GM23338 (cell line): ENCODE measurements at regions not wholly inside any gene's neighbourhood (a gene's known extent, or its start where the extent isn't known, plus 50 kb on each side); places are given as distances from the start of the nearest gene placed in this dataset.

ENCODE experiments used
- ATAC-seq: fragments of 200-7000 bp; cut with Tn5 transposase; 3 replicates; pipeline ENCODE4 v1.9.1; 2020
- DNase-seq: peaks from one replicate; pipeline ENCODE4 v3.0.0-alpha.2; 2015; ENCODE audit warnings: low spot score
- H2AFZ ChIP-seq: fragments of 200-600 bp; sonication (generic); 2 replicates; pipeline ENCODE4 v1.8.0; 2016; ENCODE audit warnings: antibody characterized with exemption, mild to moderate bottlenecking, moderate library complexity
- H3F3A ChIP-seq: fragments of 200-600 bp; sonication (generic); replicated peaks from 2 replicates; pipeline ENCODE4 v1.8.0; 2017; ENCODE audit warnings: antibody characterized with exemption, mixed run types, low read depth
- H3K27ac ChIP-seq: fragments of 200-600 bp; sonication (generic); 2 replicates; pipeline ENCODE4 v1.6.1; 2016; ENCODE audit warnings: low read depth
- H3K27me3 ChIP-seq: fragments of 200-600 bp; sonication (generic); 2 replicates; pipeline ENCODE4 v1.8.0; 2016; ENCODE audit warnings: mild to moderate bottlenecking, mixed run types, moderate library complexity; ENCODE audit not compliant: insufficient read depth
- H3K36me3 ChIP-seq: fragments of 200-600 bp; sonication (generic); 2 replicates; pipeline ENCODE4 v1.8.0; 2016; ENCODE audit warnings: mild to moderate bottlenecking; ENCODE audit not compliant: insufficient read depth
- H3K4me1 ChIP-seq: fragments of 200-600 bp; sonication (generic); 2 replicates; pipeline ENCODE4 v1.8.0; 2016; ENCODE audit warnings: mild to moderate bottlenecking, moderate library complexity; ENCODE audit not compliant: insufficient read depth
- H3K4me2 ChIP-seq: fragments of 200-600 bp; sonication (generic); 2 replicates; pipeline ENCODE4 v1.7.1; 2017; ENCODE audit warnings: mixed run types
- H3K4me3 ChIP-seq: fragments of 200-600 bp; sonication (generic); 2 replicates; pipeline ENCODE4 v1.6.1; 2016; ENCODE audit warnings: mixed run types
- H3K79me2 ChIP-seq: fragments of 200-600 bp; sonication (generic); replicated peaks from 2 replicates; pipeline ENCODE4 v1.8.0; 2017; ENCODE audit warnings: mild to moderate bottlenecking; ENCODE audit not compliant: insufficient read depth
- H3K9me2 ChIP-seq: fragments of 200-600 bp; sonication (generic); 2 replicates; pipeline ENCODE4 v1.8.0; 2017; ENCODE audit not compliant: insufficient read depth
- H4K20me1 ChIP-seq: fragments of 200-600 bp; sonication (generic); replicated peaks from 2 replicates; pipeline ENCODE4 v1.8.0; 2017; ENCODE audit warnings: mild to moderate bottlenecking; ENCODE audit not compliant: insufficient read depth
- H3K27ac Mint-ChIP-seq: 2 replicates; pipeline ENCODE4 v1.8.0; 2020; ENCODE audit warnings: inconsistent platforms, mild to moderate bottlenecking, moderate library complexity, mixed read lengths
- H3K27me3 Mint-ChIP-seq: 3 replicates; pipeline ENCODE4 v1.8.0; 2022; ENCODE audit warnings: low read depth, mild to moderate bottlenecking, moderate library complexity, mixed read lengths, inconsistent platforms; ENCODE audit not compliant: insufficient read depth, poor library complexity
- H3K36me3 Mint-ChIP-seq: 3 replicates; pipeline ENCODE4 v1.8.0; 2021; ENCODE audit warnings: low read depth, mild to moderate bottlenecking, inconsistent platforms, moderate library complexity, mixed read lengths
- H3K4me1 Mint-ChIP-seq: 3 replicates; pipeline ENCODE4 v1.8.0; 2020; ENCODE audit warnings: mild to moderate bottlenecking, inconsistent platforms, mixed read lengths
- H3K4me3 Mint-ChIP-seq: 3 replicates; pipeline ENCODE4 v1.8.0; 2021; ENCODE audit warnings: moderate library complexity, mild to moderate bottlenecking, inconsistent platforms, mixed read lengths
- H3K9me3 Mint-ChIP-seq: 3 replicates; pipeline ENCODE4 v1.8.0; 2020; ENCODE audit warnings: moderate library complexity, mild to moderate bottlenecking, inconsistent platforms, mixed read lengths
- CREB1 ChIP-seq: fragments of 250-450 bp; sonication (Bioruptor Pico); IDR thresholded peaks from 2 replicates; pipeline ENCODE4 v1.5.0; 2020; ENCODE audit warnings: low read depth, mild to moderate bottlenecking, moderate library complexity
- CTCF ChIP-seq, 2 experiments: fragments of 200-600 bp in 1 of 2; sonication (generic) in 1 of 2; conservative IDR thresholded peaks; 2 replicates each; pipeline versions ENCODE4 v1.5.1 to v1.6.1; 2016 to 2017; ENCODE audit warnings: antibody characterized with exemption in 2 of 2, low read depth in 2 of 2, mild to moderate bottlenecking in 2 of 2, moderate library complexity in 1 of 2
- EZH2 ChIP-seq: fragments of 200-600 bp; sonication (generic); IDR thresholded peaks from one replicate; pipeline ENCODE4 v1.8.0; 2017; ENCODE audit warnings: antibody characterized with exemption, mild to moderate bottlenecking, low read depth; ENCODE audit not compliant: unreplicated experiment
- JUNB ChIP-seq: IDR thresholded peaks from one replicate; pipeline ENCODE4 v1.6.1; 2016; ENCODE audit warnings: antibody characterized with exemption; ENCODE audit not compliant: unreplicated experiment
- STAT1 ChIP-seq: IDR thresholded peaks from one replicate; pipeline ENCODE4 v1.6.1; 2016; ENCODE audit warnings: antibody characterized with exemption; ENCODE audit not compliant: unreplicated experiment
- TF ChIP-seq, protein P1 (sequence below): IDR thresholded peaks from one replicate; pipeline ENCODE4 v1.6.1; 2018; ENCODE audit warnings: antibody characterized with exemption; ENCODE audit not compliant: unreplicated experiment

DNA sequence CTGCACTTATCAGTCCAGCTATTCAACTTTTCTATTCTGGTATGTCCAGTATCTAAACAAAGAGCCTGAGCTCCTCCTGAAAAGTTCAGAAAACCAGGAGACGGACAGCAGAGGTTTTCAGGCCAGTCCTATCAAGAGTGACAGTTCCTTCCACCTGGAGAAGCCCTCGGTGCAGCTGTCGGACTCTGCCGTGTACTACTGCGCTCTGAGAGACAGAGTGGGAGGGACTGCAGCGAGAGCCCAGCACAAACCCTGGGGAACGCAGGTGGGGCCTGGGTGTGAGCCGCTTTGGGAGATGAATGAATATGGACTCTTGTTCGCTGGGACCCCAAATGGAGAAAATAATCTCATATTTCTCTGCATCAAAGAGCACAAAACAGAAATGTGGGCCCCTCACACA, 329.8 kb upstream of the OR4E1 start:
- peaks cover 4% of the 10 kb centered on the region; the same call in 1 of the 2 replicates for H3K9me2 ChIP-seq
- ATAC-seq (peak; percentile 34; the same call in 1 of the 3 replicates), DNase-seq (no peak)
- Mint-ChIP-seq H3K4me3 (no peak overlapping the region; the same call in 2 of the 3 replicates), H3K36me3 (no peaks in the 10 kb centered on the region; the same call in 2 of the 3 replicates), H3K27ac (no peak overlapping the region), H3K27me3 (peaks cover 1% of the 10 kb centered on the region), H3K9me3 (no peaks in the 10 kb centered on the region), H3K4me1 (no peaks in the 10 kb centered on the region; the same call in 2 of the 3 replicates)
- H3K27me3 ChIP-seq, result no peaks in the 10 kb centered on the region
- no peak overlapping the region for H3K4me3 ChIP-seq
- H4K20me1 ChIP-seq, result no peaks in the 10 kb centered on the region
- TF ChIP-seq, protein P1, sequence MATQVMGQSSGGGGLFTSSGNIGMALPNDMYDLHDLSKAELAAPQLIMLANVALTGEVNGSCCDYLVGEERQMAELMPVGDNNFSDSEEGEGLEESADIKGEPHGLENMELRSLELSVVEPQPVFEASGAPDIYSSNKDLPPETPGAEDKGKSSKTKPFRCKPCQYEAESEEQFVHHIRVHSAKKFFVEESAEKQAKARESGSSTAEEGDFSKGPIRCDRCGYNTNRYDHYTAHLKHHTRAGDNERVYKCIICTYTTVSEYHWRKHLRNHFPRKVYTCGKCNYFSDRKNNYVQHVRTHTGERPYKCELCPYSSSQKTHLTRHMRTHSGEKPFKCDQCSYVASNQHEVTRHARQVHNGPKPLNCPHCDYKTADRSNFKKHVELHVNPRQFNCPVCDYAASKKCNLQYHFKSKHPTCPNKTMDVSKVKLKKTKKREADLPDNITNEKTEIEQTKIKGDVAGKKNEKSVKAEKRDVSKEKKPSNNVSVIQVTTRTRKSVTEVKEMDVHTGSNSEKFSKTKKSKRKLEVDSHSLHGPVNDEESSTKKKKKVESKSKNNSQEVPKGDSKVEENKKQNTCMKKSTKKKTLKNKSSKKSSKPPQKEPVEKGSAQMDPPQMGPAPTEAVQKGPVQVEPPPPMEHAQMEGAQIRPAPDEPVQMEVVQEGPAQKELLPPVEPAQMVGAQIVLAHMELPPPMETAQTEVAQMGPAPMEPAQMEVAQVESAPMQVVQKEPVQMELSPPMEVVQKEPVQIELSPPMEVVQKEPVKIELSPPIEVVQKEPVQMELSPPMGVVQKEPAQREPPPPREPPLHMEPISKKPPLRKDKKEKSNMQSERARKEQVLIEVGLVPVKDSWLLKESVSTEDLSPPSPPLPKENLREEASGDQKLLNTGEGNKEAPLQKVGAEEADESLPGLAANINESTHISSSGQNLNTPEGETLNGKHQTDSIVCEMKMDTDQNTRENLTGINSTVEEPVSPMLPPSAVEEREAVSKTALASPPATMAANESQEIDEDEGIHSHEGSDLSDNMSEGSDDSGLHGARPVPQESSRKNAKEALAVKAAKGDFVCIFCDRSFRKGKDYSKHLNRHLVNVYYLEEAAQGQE, result no peak
- TF ChIP-seq CREB1 (CRISPR knock-in tag) (no peak), CTCF (conservative IDR thresholded peaks at IDR 0.05; ENCODE audit: low read depth in 2 of 2) (no peak), STAT1 (no peak), EZH2 (no peak), JUNB (no peak)
- no peaks in the 10 kb centered on the region for H3K4me1 ChIP-seq
- no peaks in the 10 kb centered on the region for H3K79me2 ChIP-seq
- H3K36me3 ChIP-seq, result no peaks in the 10 kb centered on the region
- H2AFZ ChIP-seq, result peak overlapping the region; percentile 64
- H3K27ac ChIP-seq, result no peak overlapping the region
- H3K4me2 ChIP-seq, result no peak overlapping the region
- H3F3A ChIP-seq, result no peaks in the 10 kb centered on the region

GRCh38 chr14:22002860-22003284, 329.3 kb upstream of the OR4E1 start:
- Mint-ChIP-seq H3K4me3 (peak overlapping the region; percentile 35; the same call in 1 of the 3 replicates), H3K27ac (no peak overlapping the region; the same call in 1 of the 2 replicates), H3K27me3 (peaks cover 1% of the 10 kb centered on the region), H3K9me3 (no peaks in the 10 kb centered on the region), H3K36me3 (no peaks in the 10 kb centered on the region; the same call in 2 of the 3 replicates), H3K4me1 (no peaks in the 10 kb centered on the region; the same call in 1 of the 3 replicates)
- Histone ChIP-seq H3K4me1 (no peaks in the 10 kb centered on the region), H4K20me1 (no peaks in the 10 kb centered on the region), H3K27me3 (no peaks in the 10 kb centered on the region), H3K36me3 (no peaks in the 10 kb centered on the region), H3K27ac (no peak overlapping the region), H3K4me2 (no peak overlapping the region), H3F3A (no peaks in the 10 kb centered on the region), H2AFZ (peak overlapping the region; percentile 64), H3K4me3 (no peak overlapping the region), H3K9me2 (peaks cover 4% of the 10 kb centered on the region; the same call in 1 of the 2 replicates), H3K79me2 (no peaks in the 10 kb centered on the region)
- ATAC-seq (peak; percentile 94), DNase-seq (peak; percentile 87)
- no peak for TF ChIP-seq EZH2
- TF ChIP-seq CTCF (conservative IDR thresholded peaks at IDR 0.05; ENCODE audit: low read depth in 2 of 2), result peak; percentile 82 to 86
